Mesendoderm (in vitro differentiated cells): ENCODE measurements at regions not wholly inside any gene's neighbourhood (a gene's known extent, or its start where the extent isn't known, plus 50 kb on each side); places are given as distances from the start of the nearest gene placed in this dataset.
"Not testable (repeated sequence)": the region's sequence is repeated elsewhere in the genome, so short reads cannot be mapped to it uniquely, and the experiment has no call there.

Experiments
- DNase-seq: peaks from one replicate; pipeline ENCODE4 v3.0.0; 2013
- H2AK5ac ChIP-seq: 2 replicates; pipeline ENCODE4 v1.6.1; 2013; ENCODE audit warnings: low read length, inconsistent platforms
- H2BK120ac ChIP-seq: 2 replicates; pipeline ENCODE4 v1.6.1; 2013; ENCODE audit warnings: low read depth, mild to moderate bottlenecking, low read length, moderate library complexity, mixed read lengths
- H2BK15ac ChIP-seq: replicated peaks from 2 replicates; pipeline ENCODE4 v1.6.1; 2013; ENCODE audit warnings: low read depth, mild to moderate bottlenecking, moderate library complexity
- H2BK5ac ChIP-seq: 2 replicates; pipeline ENCODE4 v1.6.1; 2013; ENCODE audit warnings: low read length, inconsistent platforms
- H3K18ac ChIP-seq: 2 replicates; pipeline ENCODE4 v1.6.1; 2013; ENCODE audit warnings: mild to moderate bottlenecking, low read length, mixed read lengths
- H3K23ac ChIP-seq: one replicate; pipeline ENCODE4 v1.6.1; 2013; ENCODE audit warnings: low read length
- H3K27ac ChIP-seq: 2 replicates; pipeline ENCODE4 v1.5.1; 2013; ENCODE audit warnings: low read depth, mild to moderate bottlenecking, inconsistent platforms, low read length, moderate library complexity
- H3K27me3 ChIP-seq: 2 replicates; pipeline ENCODE4 v1.6.1; 2013; ENCODE audit warnings: low read length, control low read depth, mild to moderate bottlenecking, inconsistent platforms; ENCODE audit not compliant: insufficient read depth, poor library complexity
- H3K36me3 ChIP-seq: 2 replicates; pipeline ENCODE4 v1.6.1; 2013; ENCODE audit warnings: low read length, inconsistent platforms; ENCODE audit not compliant: control insufficient read depth, insufficient read depth
- H3K4ac ChIP-seq: one replicate; pipeline ENCODE4 v1.6.1; 2013; ENCODE audit warnings: low read depth, mild to moderate bottlenecking, low read length, moderate library complexity
- H3K4me1 ChIP-seq: 2 replicates; pipeline ENCODE4 v1.6.1; 2013; ENCODE audit warnings: low read depth, low read length, inconsistent platforms; ENCODE audit not compliant: control insufficient read depth
- H3K4me2 ChIP-seq: 2 replicates; pipeline ENCODE4 v1.6.1; 2013; ENCODE audit warnings: low read length
- H3K4me3 ChIP-seq: 2 replicates; pipeline ENCODE4 v1.5.1; 2013; ENCODE audit warnings: mild to moderate bottlenecking, low read length
- H3K56ac ChIP-seq: one replicate; pipeline ENCODE4 v1.6.1; 2013; ENCODE audit warnings: low read length
- H3K79me1 ChIP-seq: 2 replicates; pipeline ENCODE4 v1.6.1; 2013; ENCODE audit warnings: low read length, inconsistent platforms
- H3K79me2 ChIP-seq: 2 replicates; pipeline ENCODE4 v1.6.1; 2013; ENCODE audit warnings: mild to moderate bottlenecking, low read length; ENCODE audit not compliant: control insufficient read depth, insufficient read depth
- H3K9ac ChIP-seq: 2 replicates; pipeline ENCODE4 v1.6.1; 2013; ENCODE audit warnings: low read length, inconsistent platforms
- H4K5ac ChIP-seq: one replicate; pipeline ENCODE4 v1.6.1; 2013; ENCODE audit warnings: low read length
- H4K8ac ChIP-seq: one replicate; pipeline ENCODE4 v1.6.1; 2013; ENCODE audit warnings: low read depth, mild to moderate bottlenecking, control low read depth, low read length, moderate library complexity
- WGBS: extraction: QIAGEN DNeasy Blood & Tissue Kit; methylation state at CpG from one replicate; pipeline ENCODE4 v1.1.7; 2013; ENCODE audit warnings: low lambda C conversion rate, missing lambda C conversion rate; ENCODE audit not compliant: insufficient coverage; ENCODE audit errors: extremely low coverage; 5-methylcytosine and 5-hydroxymethylcytosine counted together

DNA sequence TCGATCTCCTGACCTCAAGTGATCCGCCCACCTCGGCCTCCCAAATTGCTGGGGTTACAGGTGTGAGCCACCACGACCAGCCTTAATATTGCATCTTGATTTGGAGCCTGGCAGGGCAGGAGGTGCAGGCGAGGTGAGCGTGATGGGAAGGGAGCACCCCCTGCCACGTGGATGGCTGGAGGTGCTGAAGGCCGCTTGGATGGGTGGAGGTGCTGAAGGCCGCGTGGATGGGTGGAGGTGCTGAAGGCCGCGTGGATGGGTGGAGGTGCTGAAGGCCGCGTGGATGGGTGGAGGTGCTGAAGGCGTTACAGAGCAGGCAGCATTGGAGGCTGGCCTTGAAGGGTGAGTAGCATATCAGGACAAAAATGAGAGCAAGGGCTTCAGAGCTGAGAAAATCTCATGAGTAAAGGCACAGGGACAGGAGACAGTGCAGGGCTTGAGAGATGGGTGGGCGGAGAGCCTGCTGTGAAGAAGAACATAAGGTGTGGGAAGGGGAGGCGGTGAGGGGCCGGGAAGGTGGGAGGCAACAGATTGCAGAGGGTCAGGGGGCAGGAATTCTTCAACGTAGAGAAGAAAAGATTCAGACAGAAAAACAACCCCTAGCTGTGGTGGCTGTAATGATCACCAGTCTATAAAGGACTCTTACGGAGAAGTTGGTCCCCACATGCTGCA lies 101.7 kb upstream of the SEC14L1 start:
- Histone ChIP-seq H3K4me3 (no peak overlapping the region), H4K8ac (no peak overlapping the region), H3K27me3 (no peaks in the 10 kb centered on the region), H3K4me1 (no peaks in the 10 kb centered on the region), H3K23ac (no peak overlapping the region), H2AK5ac (no peak overlapping the region), H3K36me3 (no peaks in the 10 kb centered on the region), H3K4me2 (no peak overlapping the region), H3K79me2 (no peaks in the 10 kb centered on the region), H2BK5ac (no peak overlapping the region), H4K5ac (no peak overlapping the region), H2BK120ac (no peak overlapping the region), H2BK15ac (no peak overlapping the region), H3K56ac (no peak overlapping the region), H3K27ac (no peak overlapping the region), H3K79me1 (no peaks in the 10 kb centered on the region), H3K4ac (no peak overlapping the region), H3K18ac (no peak overlapping the region), H3K9ac (no peak overlapping the region)
- no CpG with 5 or more reads among the region's 20 CpGs for WGBS
- DNase-seq, result no peak

DNA sequence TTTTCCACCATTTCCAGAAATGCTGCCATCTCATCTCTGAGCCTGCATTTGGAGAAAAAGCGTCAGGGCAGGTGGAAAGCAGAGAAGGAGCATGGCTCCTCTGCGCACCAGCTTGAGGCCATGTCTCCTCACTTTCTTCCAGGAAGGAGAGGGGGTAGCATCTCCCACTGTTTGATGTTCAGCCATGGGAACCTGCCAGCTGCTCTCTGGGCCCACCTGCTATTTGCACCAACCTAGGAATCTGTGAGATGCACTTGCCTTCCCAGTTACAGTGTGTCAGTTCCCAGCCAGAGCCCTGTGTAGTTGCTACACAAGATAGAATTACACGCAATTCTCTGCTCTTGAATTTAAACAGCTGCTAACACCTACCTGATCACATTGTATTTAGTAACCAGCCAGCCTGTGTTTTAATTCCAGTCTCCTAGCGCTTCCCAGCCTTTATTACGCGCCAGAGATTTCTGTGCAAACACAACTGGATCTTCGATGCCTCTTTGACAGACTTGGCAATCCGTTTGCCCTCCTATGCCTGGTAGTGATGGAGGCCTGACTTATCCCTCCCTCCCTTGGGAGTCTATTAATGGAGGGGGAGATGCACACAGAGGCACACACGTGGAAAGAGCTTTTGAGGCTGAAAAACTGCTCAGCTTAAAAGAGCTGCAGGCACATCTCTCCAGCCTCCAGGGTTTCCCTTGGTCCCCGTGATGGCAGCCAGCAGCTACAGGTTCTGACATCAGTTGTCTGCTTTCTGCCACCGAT lies 98.1 kb upstream of the SEC14L1 start:
- H3K9ac ChIP-seq, result no peak overlapping the region
- no peak overlapping the region for H3K4me3 ChIP-seq
- no peak overlapping the region for H3K56ac ChIP-seq
- no peak overlapping the region for H3K4me2 ChIP-seq
- WGBS, result no CpG with 5 or more reads among the region's 11 CpGs
- H3K18ac ChIP-seq, result no peak overlapping the region
- no peak overlapping the region for H4K8ac ChIP-seq
- H3K79me2 ChIP-seq, result no peaks in the 10 kb centered on the region
- H2BK15ac ChIP-seq, result no peak overlapping the region
- H3K27ac ChIP-seq, result no peak overlapping the region
- no peak overlapping the region for H2BK5ac ChIP-seq
- no peaks in the 10 kb centered on the region for H3K27me3 ChIP-seq
- H3K4me1 ChIP-seq, result no peaks in the 10 kb centered on the region
- no peak overlapping the region for H3K4ac ChIP-seq
- DNase-seq, result no peak
- no peaks in the 10 kb centered on the region for H3K79me1 ChIP-seq
- H3K36me3 ChIP-seq, result no peaks in the 10 kb centered on the region
- H4K5ac ChIP-seq, result no peak overlapping the region
- no peak overlapping the region for H2BK120ac ChIP-seq
- H3K23ac ChIP-seq, result no peak overlapping the region
- H2AK5ac ChIP-seq, result no peak overlapping the region

DNA sequence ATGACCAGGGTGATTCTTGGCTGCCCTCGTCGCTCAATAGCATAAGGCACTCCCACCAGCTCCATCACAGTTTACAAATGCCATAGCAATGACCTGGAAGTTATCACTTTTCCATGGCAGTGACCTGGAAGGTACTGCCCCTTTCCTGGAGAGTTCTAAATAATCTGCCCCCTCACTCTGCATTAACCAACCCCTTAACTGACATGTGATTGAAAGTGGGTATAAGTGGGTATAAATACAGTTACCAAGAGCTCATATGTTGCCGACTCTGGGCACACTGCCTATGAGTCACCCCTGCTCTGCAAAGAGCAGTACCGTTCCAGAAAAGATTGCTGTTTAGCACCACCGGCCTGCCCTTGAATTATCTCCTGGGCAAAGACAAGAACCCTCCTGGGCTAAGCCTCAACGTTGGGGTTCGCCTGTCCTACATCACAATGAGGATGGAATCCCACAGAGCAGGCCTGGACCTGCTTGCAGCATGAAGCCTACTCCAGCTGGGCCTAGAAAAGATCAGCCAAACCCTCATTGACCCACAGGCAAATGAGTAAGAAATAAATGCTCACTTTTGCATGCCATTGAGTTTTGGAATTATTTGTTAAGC lies 95.2 kb upstream of the SEC14L1 start:
- WGBS, result no CpG with 5 or more reads among the region's 7 CpGs
- Histone ChIP-seq H3K36me3 (no peaks in the 10 kb centered on the region), H3K56ac (no peak overlapping the region), H3K4ac (no peak overlapping the region), H3K9ac (no peak overlapping the region), H3K4me3 (no peak overlapping the region), H3K18ac (no peak overlapping the region), H4K5ac (no peak overlapping the region), H3K79me2 (no peaks in the 10 kb centered on the region), H3K23ac (no peak overlapping the region), H3K27me3 (no peaks in the 10 kb centered on the region), H4K8ac (no peak overlapping the region), H3K4me2 (no peak overlapping the region), H2BK120ac (no peak overlapping the region), H3K4me1 (no peaks in the 10 kb centered on the region), H2BK15ac (no peak overlapping the region), H3K79me1 (no peaks in the 10 kb centered on the region), H2AK5ac (no peak overlapping the region), H3K27ac (no peak overlapping the region), H2BK5ac (no peak overlapping the region)
- no peak for DNase-seq

DNA sequence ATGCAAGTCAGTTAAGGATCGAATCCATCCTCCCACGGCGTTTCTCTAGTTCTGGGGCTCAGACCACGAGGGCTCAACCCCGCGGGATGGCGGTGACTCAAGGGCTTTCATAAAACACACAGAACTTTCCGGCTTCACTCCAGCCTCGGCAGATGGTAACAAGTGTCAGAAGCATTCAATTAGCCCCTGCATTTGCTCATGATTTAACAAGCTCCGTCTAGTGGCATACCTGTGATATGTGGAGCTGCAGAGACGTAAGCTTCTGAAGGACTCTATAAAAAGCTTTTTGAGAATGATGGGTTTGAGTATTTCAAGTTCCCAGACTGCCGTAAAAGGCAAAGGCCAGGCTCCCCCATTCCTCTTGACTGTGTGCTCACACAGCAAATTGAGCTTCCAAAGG lies 91.3 kb upstream of the SEC14L1 start:
- Histone ChIP-seq H3K36me3 (no peaks in the 10 kb centered on the region), H3K23ac (no peak overlapping the region), H3K18ac (no peak overlapping the region), H3K27me3 (no peaks in the 10 kb centered on the region), H3K4ac (no peak overlapping the region), H2BK15ac (no peak overlapping the region), H3K4me2 (no peak overlapping the region), H3K9ac (no peak overlapping the region), H3K56ac (no peak overlapping the region), H3K79me2 (no peaks in the 10 kb centered on the region), H3K4me1 (no peaks in the 10 kb centered on the region), H2BK5ac (no peak overlapping the region), H2BK120ac (no peak overlapping the region), H4K8ac (no peak overlapping the region), H3K27ac (no peak overlapping the region), H2AK5ac (no peak overlapping the region), H4K5ac (no peak overlapping the region), H3K4me3 (no peak overlapping the region), H3K79me1 (no peaks in the 10 kb centered on the region)
- DNase-seq, result no peak
- WGBS, result no CpG with 5 or more reads among the region's 12 CpGs

DNA sequence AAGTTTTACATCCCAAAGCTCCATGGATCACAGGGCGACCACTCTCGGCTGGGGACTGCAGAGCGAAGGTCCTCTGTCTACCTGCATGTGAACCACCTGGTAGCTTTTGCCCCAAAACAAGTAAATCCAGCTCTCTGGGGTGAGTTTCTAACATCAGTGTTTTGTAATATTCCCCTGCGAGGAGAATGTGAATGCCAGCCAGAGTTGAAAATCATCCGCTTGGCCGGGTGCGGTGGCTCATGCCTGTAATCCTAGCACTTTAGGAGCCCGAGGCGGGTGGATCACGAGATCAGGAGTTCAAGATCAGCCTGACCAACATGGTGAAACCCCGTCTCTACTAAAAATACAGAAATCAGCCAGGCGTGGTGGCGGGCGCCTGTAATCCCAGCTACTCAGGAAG lies 89.9 kb upstream of the SEC14L1 start:
- not testable (repeated sequence) for H2BK15ac ChIP-seq, H3K18ac ChIP-seq, H3K36me3 ChIP-seq, H3K56ac ChIP-seq, H3K79me2 ChIP-seq, H3K79me1 ChIP-seq, H3K4me2 ChIP-seq, H2BK120ac ChIP-seq, H2BK5ac ChIP-seq, H3K27me3 ChIP-seq, H3K4me1 ChIP-seq, H3K9ac ChIP-seq, H3K27ac ChIP-seq, H4K5ac ChIP-seq, H4K8ac ChIP-seq, H3K23ac ChIP-seq, H3K4ac ChIP-seq, H2AK5ac ChIP-seq, DNase-seq, H3K4me3 ChIP-seq
- WGBS, result no CpG with 5 or more reads among the region's 14 CpGs
